HL-60 (cell line): ENCODE measurements at regions not wholly inside any gene's neighbourhood (a gene's known extent, or its start where the extent isn't known, plus 50 kb on each side); places are given as distances from the start of the nearest gene placed in this dataset.

Experiments
- DNase-seq, 2 experiments: peaks; one replicate each; pipeline ENCODE4 v3.0.0-alpha.2; 2010 to 2020; ENCODE audit warnings: low read depth in 1 of 2, low spot score in 1 of 2
- H3K27ac ChIP-seq: fragments of 250-450 bp; sonication (Bioruptor Pico); replicated peaks from 2 replicates; pipeline ENCODE4 v1.5.1; 2020; ENCODE audit warnings: mild to moderate bottlenecking, moderate library complexity
- H3K27me3 ChIP-seq: fragments of 250-450 bp; sonication (Bioruptor Pico); 2 replicates; pipeline ENCODE4 v1.5.1; 2021; ENCODE audit warnings: mild to moderate bottlenecking, moderate library complexity; ENCODE audit not compliant: insufficient read depth, poor library complexity, severe bottlenecking
- H3K4me3 ChIP-seq: replicated peaks from 2 replicates; pipeline ENCODE4 v1.5.1; 2011; ENCODE audit warnings: mild to moderate bottlenecking, control low read depth, low read length; ENCODE audit not compliant: insufficient read depth
- GABPA ChIP-seq: IDR thresholded peaks from 2 replicates; pipeline ENCODE4 v1.6.1; 2012; ENCODE audit warnings: low read depth
- POLR2AphosphoS5 ChIP-seq: IDR thresholded peaks from 2 replicates; pipeline ENCODE4 v1.6.1; 2012; ENCODE audit warnings: low read depth
- SPI1 ChIP-seq: IDR thresholded peaks from 2 replicates; pipeline ENCODE4 v1.6.1; 2012; ENCODE audit warnings: low read depth, mild to moderate bottlenecking, borderline replicate concordance
- TF ChIP-seq, protein P1 (sequence below): IDR thresholded peaks from one replicate; pipeline ENCODE4 v1.5.1; 2011; ENCODE audit warnings: low read length, control low read depth, inconsistent platforms; ENCODE audit not compliant: insufficient read depth
- TF ChIP-seq, protein P2 (sequence below): IDR thresholded peaks from 2 replicates; pipeline ENCODE4 v1.6.1; 2012; ENCODE audit warnings: low read depth; ENCODE audit not compliant: insufficient replicate concordance

DNA sequence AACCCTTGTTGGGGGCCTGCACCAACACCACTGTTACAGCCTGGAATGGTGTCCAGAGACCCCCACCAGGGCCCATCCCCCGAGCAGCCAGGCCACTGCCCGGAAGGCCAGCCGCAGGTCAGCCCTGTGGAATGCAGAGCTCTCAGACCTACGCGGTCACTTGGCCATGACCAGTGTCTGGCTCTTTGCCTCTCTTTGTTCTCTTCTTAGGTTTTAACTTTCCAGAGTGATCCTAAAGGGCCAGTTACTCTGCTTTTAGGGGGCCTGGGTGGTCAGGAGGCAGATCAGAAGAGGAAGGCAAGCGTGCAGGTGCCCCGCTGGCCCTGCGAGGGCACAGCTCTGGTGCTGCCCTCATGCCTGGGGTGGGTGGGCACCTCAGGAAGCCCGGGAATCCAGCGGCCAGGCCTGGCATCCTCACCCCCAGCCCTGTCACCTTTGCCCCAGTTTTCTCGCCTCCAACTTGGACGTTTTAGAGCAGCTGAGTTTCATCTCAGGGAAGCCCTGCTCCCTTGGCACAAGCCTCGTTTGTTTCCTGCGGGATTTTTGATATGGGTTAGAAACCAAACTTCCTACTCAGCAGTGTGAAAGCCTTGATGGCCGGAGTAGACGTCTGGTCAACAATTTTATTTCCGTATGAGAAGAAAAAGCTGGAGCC lies 62.5 kb upstream of the CHST15 start:
- no peak for DNase-seq
- peaks cover 23% of the 10 kb centered on the region for H3K27me3 ChIP-seq

DNA sequence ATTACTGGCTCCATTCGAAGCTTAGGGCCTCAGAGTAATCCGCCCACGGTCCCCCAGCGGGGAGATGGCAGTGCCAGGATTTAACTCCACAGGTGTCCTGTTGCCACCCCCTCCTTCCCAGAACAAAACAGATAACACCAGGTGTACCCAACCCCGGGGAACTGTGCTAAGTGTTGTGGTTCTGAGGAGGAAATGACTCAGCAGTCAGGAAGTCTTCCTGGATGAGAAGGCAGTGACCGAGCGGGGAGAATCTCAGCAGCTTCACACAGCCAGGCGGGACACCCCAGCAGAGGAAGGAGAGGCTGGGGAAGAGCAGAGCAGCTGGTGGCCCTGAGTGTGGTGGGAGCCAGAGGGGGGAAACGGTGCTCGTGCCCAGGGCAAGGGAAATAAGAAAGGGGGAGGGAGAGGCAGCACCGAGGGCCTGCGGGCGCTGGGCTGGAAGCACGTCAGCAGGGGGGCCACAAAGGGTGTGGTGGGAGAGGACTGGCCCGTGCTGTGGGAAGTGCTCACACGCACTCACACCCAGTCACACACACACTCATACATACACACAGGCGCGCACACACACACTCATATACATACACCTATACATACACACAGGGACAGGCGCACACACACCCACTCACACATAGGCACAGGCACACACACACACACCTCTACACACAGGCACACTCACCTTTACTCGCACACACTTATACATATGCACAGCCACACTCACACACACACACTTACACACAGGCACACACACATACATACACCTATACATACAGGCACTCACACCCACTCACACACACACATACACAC lies 59.8 kb upstream of the CHST15 start:
- H3K4me3 ChIP-seq = no peak overlapping the region
- DNase-seq = peak; percentile 38 to 44
- TF ChIP-seq POLR2AphosphoS5 (no peak), SPI1 (no peak; the same call in 1 of the 2 replicates), GABPA (no peak)
- TF ChIP-seq, protein P1, sequence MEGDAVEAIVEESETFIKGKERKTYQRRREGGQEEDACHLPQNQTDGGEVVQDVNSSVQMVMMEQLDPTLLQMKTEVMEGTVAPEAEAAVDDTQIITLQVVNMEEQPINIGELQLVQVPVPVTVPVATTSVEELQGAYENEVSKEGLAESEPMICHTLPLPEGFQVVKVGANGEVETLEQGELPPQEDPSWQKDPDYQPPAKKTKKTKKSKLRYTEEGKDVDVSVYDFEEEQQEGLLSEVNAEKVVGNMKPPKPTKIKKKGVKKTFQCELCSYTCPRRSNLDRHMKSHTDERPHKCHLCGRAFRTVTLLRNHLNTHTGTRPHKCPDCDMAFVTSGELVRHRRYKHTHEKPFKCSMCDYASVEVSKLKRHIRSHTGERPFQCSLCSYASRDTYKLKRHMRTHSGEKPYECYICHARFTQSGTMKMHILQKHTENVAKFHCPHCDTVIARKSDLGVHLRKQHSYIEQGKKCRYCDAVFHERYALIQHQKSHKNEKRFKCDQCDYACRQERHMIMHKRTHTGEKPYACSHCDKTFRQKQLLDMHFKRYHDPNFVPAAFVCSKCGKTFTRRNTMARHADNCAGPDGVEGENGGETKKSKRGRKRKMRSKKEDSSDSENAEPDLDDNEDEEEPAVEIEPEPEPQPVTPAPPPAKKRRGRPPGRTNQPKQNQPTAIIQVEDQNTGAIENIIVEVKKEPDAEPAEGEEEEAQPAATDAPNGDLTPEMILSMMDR = no peak
- TF ChIP-seq, protein P2, sequence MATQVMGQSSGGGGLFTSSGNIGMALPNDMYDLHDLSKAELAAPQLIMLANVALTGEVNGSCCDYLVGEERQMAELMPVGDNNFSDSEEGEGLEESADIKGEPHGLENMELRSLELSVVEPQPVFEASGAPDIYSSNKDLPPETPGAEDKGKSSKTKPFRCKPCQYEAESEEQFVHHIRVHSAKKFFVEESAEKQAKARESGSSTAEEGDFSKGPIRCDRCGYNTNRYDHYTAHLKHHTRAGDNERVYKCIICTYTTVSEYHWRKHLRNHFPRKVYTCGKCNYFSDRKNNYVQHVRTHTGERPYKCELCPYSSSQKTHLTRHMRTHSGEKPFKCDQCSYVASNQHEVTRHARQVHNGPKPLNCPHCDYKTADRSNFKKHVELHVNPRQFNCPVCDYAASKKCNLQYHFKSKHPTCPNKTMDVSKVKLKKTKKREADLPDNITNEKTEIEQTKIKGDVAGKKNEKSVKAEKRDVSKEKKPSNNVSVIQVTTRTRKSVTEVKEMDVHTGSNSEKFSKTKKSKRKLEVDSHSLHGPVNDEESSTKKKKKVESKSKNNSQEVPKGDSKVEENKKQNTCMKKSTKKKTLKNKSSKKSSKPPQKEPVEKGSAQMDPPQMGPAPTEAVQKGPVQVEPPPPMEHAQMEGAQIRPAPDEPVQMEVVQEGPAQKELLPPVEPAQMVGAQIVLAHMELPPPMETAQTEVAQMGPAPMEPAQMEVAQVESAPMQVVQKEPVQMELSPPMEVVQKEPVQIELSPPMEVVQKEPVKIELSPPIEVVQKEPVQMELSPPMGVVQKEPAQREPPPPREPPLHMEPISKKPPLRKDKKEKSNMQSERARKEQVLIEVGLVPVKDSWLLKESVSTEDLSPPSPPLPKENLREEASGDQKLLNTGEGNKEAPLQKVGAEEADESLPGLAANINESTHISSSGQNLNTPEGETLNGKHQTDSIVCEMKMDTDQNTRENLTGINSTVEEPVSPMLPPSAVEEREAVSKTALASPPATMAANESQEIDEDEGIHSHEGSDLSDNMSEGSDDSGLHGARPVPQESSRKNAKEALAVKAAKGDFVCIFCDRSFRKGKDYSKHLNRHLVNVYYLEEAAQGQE = no peak
- H3K27me3 ChIP-seq = peaks cover 42% of the 10 kb centered on the region
- no peak overlapping the region for H3K27ac ChIP-seq

More for the DNA sequence above, 62.5 kb upstream of the CHST15 start:
- no peak overlapping the region for H3K27ac ChIP-seq
- TF ChIP-seq, protein P1 = no peak
- no peak for TF ChIP-seq GABPA
- no peak for TF ChIP-seq SPI1
- no peak for TF ChIP-seq POLR2AphosphoS5
- TF ChIP-seq, protein P2 = no peak
- no peak overlapping the region for H3K4me3 ChIP-seq

DNA sequence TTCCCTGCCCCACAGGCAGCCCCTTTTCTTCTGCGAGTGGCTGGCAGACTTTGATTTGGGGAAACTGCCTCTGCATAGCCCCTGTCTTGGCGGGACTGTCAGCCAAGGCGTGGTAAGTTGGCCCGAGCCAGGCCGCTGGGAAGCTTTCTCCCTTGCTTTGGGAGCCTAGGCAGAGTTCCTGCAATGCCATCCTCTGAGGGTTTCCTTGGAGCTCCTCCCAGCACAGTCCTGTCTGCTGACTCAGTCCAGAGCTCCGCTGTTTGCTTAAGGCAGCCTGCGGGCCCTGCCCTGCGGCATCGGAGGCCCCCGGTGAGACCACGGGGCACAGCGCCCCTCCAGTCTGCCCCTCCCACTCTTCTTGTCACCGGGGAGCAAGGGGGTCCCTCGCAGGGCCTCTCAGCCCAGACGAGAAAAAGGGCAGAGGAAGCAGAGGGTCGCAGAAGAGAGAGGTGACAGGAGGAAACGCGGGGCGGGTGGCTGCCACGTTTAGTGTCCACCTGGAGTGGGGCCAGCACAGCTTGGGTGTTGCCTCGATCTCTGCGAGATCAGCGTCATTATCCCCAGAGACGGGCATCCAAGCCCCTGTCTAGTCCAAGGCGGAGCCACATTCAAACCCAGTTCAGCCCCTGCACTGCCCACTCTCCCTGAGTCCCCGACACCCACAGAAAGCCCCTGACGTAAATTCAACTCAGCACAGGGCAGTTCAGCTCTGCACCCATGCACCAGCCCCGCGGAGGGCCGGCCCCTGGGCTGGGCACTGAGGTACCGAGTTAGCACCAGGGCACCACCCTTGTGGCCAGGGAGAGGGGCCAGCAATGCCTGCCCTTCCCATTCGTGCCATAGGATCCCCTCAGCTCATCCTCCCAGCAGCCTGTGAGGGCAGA lies 59.0 kb upstream of the CHST15 start:
- DNase-seq = no peak
- TF ChIP-seq, protein P2 = no peak
- no peak for TF ChIP-seq SPI1
- TF ChIP-seq, protein P1 = no peak
- TF ChIP-seq GABPA = no peak
- no peak for TF ChIP-seq POLR2AphosphoS5

More for the DNA sequence above, 59.0 kb upstream of the CHST15 start:
- Histone ChIP-seq H3K27ac (no peak overlapping the region), H3K4me3 (no peak overlapping the region), H3K27me3 (peaks cover 42% of the 10 kb centered on the region)
